Hippocampal formation (tissue), 2 donors: ENCODE measurements at regions not wholly inside any gene's neighbourhood (a gene's known extent, or its start where the extent isn't known, plus 50 kb on each side); places are given as distances from the start of the nearest gene placed in this dataset.

Experiments
- DNase-seq, 2 donors: peaks; one replicate each; lab custom pipeline; 2025; lab: John Stamatoyannopoulos, UW

- no peak for DNase-seq
Measured at GRCh38 chr6:25012657-25013056, 76.9 kb upstream of the RIPOR2 start.

- DNase-seq = no peak
Measured at GRCh38 chr6:25013246-25013645, 77.5 kb upstream of the RIPOR2 start.

GRCh38 chr6:25014369-25014768 is 78.6 kb upstream of the RIPOR2 start:
- DNase-seq = no peak

GRCh38 chr6:25014791-25015560 is 79.2 kb upstream of the RIPOR2 start:
- peak; percentile 9 to 18 for DNase-seq

- DNase-seq = no peak
Measured at GRCh38 chr6:25016014-25016720, 80.4 kb upstream of the RIPOR2 start.

GRCh38 chr6:25017486-25017885 is 81.7 kb upstream of the RIPOR2 start:
- no peak for DNase-seq

GRCh38 chr6:25017932-25018567 is 82.3 kb upstream of the RIPOR2 start:
- no peak for DNase-seq

GRCh38 chr6:25018568-25018954 is 82.8 kb upstream of the RIPOR2 start:
- no peak for DNase-seq

- no peak for DNase-seq
Measured at GRCh38 chr6:25022140-25022553, 86.4 kb upstream of the RIPOR2 start.

- no peak for DNase-seq
Measured at GRCh38 chr6:25023781-25024180, 88.0 kb upstream of the RIPOR2 start.

- DNase-seq = no peak
Measured at GRCh38 chr6:25024821-25025220, 89.1 kb upstream of the RIPOR2 start.

- DNase-seq = no peak
Measured at GRCh38 chr6:25025248-25025918, 89.6 kb upstream of the RIPOR2 start.

GRCh38 chr6:25025919-25026301 is 90.2 kb upstream of the RIPOR2 start:
- no peak for DNase-seq

- DNase-seq = no peak
Measured at GRCh38 chr6:25026723-25027122, 91.0 kb upstream of the RIPOR2 start.

- no peak for DNase-seq
Measured at GRCh38 chr6:25027221-25027916, 91.6 kb upstream of the RIPOR2 start.

- DNase-seq = no peak
Measured at GRCh38 chr6:25028328-25028727, 92.6 kb upstream of the RIPOR2 start.

GRCh38 chr6:25032934-25033333 is 97.2 kb upstream of the RIPOR2 start:
- no peak for DNase-seq

GRCh38 chr6:25034431-25034921 is 98.7 kb upstream of the RIPOR2 start:
- DNase-seq = no peak

- no peak for DNase-seq
Measured at GRCh38 chr6:25035174-25035511, 99.4 kb upstream of the RIPOR2 start.

GRCh38 chr6:25035512-25036435 is 100.0 kb upstream of the RIPOR2 start:
- no peak for DNase-seq

GRCh38 chr6:25036461-25036860 is 100.7 kb upstream of the RIPOR2 start:
- no peak for DNase-seq
